ENCODE measurements at regions not wholly inside any gene's neighbourhood (a gene's known extent, or its start where the extent isn't known, plus 50 kb on each side); places are given as distances from the start of the nearest gene placed in this dataset.

GRCh38 chr4:16418814-16419213 lies 192.5 kb upstream of the TAPT1 start:
- no peak for DNase-seq (ENCODE audit: low spot score)
- no peak for TF ChIP-seq CTCF (IDR thresholded peaks at IDR 0.05; ENCODE audit: unreplicated experiment)
- H3K9me3 Mint-ChIP-seq (ENCODE audit: unreplicated experiment) = no peaks in the 10 kb centered on the region
- peaks cover 21% of the 10 kb centered on the region for H3K4me1 Mint-ChIP-seq (ENCODE audit: unreplicated experiment)
- H3K36me3 Mint-ChIP-seq (ENCODE audit: low read depth, unreplicated experiment) = no peaks in the 10 kb centered on the region
- H3K27ac Mint-ChIP-seq (ENCODE audit: unreplicated experiment) = no peak overlapping the region
- H3K27me3 Mint-ChIP-seq (ENCODE audit: unreplicated experiment) = no peaks in the 10 kb centered on the region
- no peak overlapping the region for H3K4me3 Mint-ChIP-seq (ENCODE audit: unreplicated experiment)

- Mint-ChIP-seq H3K4me3 (ENCODE audit: unreplicated experiment) (no peak overlapping the region), H3K27ac (ENCODE audit: unreplicated experiment) (peak overlapping the region; percentile 1), H3K27me3 (ENCODE audit: unreplicated experiment) (no peaks in the 10 kb centered on the region), H3K4me1 (ENCODE audit: unreplicated experiment) (peaks cover 21% of the 10 kb centered on the region), H3K36me3 (ENCODE audit: low read depth, unreplicated experiment) (no peaks in the 10 kb centered on the region), H3K9me3 (ENCODE audit: unreplicated experiment) (no peaks in the 10 kb centered on the region)
- TF ChIP-seq CTCF (IDR thresholded peaks at IDR 0.05; ENCODE audit: unreplicated experiment) = no peak
- DNase-seq (ENCODE audit: low spot score) = no peak
These were observed 190.9 kb upstream of the TAPT1 start for GRCh38 chr4:16417198-16417597.

- Mint-ChIP-seq H3K36me3 (ENCODE audit: low read depth, unreplicated experiment) (no peaks in the 10 kb centered on the region), H3K4me1 (ENCODE audit: unreplicated experiment) (peaks cover 21% of the 10 kb centered on the region), H3K27ac (ENCODE audit: unreplicated experiment) (no peak overlapping the region), H3K27me3 (ENCODE audit: unreplicated experiment) (peaks cover 2% of the 10 kb centered on the region), H3K9me3 (ENCODE audit: unreplicated experiment) (no peaks in the 10 kb centered on the region), H3K4me3 (ENCODE audit: unreplicated experiment) (no peak overlapping the region)
- no peak for DNase-seq (ENCODE audit: low spot score)
- no peak for TF ChIP-seq CTCF (IDR thresholded peaks at IDR 0.05; ENCODE audit: unreplicated experiment)
These were observed 190.3 kb upstream of the TAPT1 start for GRCh38 chr4:16416601-16417000.

GRCh38 chr4:16415751-16416150 lies 189.5 kb upstream of the TAPT1 start:
- peaks cover 2% of the 10 kb centered on the region for H3K27me3 Mint-ChIP-seq (ENCODE audit: unreplicated experiment)
- H3K27ac Mint-ChIP-seq (ENCODE audit: unreplicated experiment) = no peak overlapping the region
- H3K4me3 Mint-ChIP-seq (ENCODE audit: unreplicated experiment) = no peak overlapping the region
- no peaks in the 10 kb centered on the region for H3K9me3 Mint-ChIP-seq (ENCODE audit: unreplicated experiment)
- H3K4me1 Mint-ChIP-seq (ENCODE audit: unreplicated experiment) = peaks cover 21% of the 10 kb centered on the region
- TF ChIP-seq CTCF (IDR thresholded peaks at IDR 0.05; ENCODE audit: unreplicated experiment) = no peak
- no peak for DNase-seq (ENCODE audit: low spot score)
- H3K36me3 Mint-ChIP-seq (ENCODE audit: low read depth, unreplicated experiment) = no peaks in the 10 kb centered on the region

- H3K9me3 Mint-ChIP-seq (ENCODE audit: unreplicated experiment) = no peaks in the 10 kb centered on the region
- no peak for TF ChIP-seq CTCF (IDR thresholded peaks at IDR 0.05; ENCODE audit: unreplicated experiment)
- DNase-seq (ENCODE audit: low spot score) = no peak
These were observed 187.7 kb upstream of the TAPT1 start for GRCh38 chr4:16413814-16414555.

More at GRCh38 chr4:16413814-16414555, 187.7 kb upstream of the TAPT1 start:
- Mint-ChIP-seq H3K27me3 (ENCODE audit: unreplicated experiment) (peaks cover 2% of the 10 kb centered on the region), H3K4me1 (ENCODE audit: unreplicated experiment) (peaks cover 21% of the 10 kb centered on the region), H3K4me3 (ENCODE audit: unreplicated experiment) (no peak overlapping the region), H3K27ac (ENCODE audit: unreplicated experiment) (no peak overlapping the region), H3K36me3 (ENCODE audit: low read depth, unreplicated experiment) (no peaks in the 10 kb centered on the region)
